ENCODE measurements at regions not wholly inside any gene's neighbourhood (a gene's known extent, or its start where the extent isn't known, plus 50 kb on each side); places are given as distances from the start of the nearest gene placed in this dataset.

DNA sequence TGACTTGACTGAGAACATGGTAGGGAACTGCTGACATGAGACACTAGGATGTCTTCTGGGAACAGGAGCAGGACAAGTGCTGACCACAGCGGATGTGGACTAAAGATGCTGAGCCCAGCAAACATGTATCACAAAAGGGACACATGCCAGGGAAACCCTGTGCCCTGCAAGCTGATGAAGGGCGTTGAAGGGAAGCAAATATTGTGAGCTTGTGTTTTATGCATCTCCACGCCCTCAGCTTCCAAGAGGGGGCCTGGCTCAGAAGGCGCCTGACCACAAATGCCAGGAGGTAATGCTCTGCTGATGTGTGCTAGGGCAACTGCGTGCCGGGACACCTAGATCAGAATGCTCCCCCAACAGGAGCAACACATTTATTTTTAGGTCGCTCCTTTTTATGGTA is 207.3 kb downstream of the CXCL12 start:
- Histone ChIP-seq H3K27ac (ENCODE audit: low read depth, low read length) (no peak overlapping the region), H3K9ac (ENCODE audit: low read length) (no peak overlapping the region), H2AFZ (ENCODE audit: low read depth, low read length, poor library complexity, severe bottlenecking) (no peak overlapping the region), H3K9me3 (ENCODE audit: control insufficient read depth in 1 of 2, insufficient read depth in 1 of 2, low read depth in 1 of 2, low read length in 2 of 2) (no peaks in the 10 kb centered on the region), H4K20me1 (ENCODE audit: insufficient read depth) (no peaks in the 10 kb centered on the region), H3K79me2 (ENCODE audit: insufficient read depth, low read length) (no peaks in the 10 kb centered on the region), H3K4me3 (replicated peaks in 1 of 2; ENCODE audit: low read depth in 1 of 2, low read length in 2 of 2) (no peak overlapping the region), H3K4me1 (ENCODE audit: control insufficient read depth in 1 of 2, insufficient read depth in 2 of 2, low read length in 2 of 2) (no peaks in the 10 kb centered on the region), H3K27me3 (ENCODE audit: insufficient read depth, low read length) (peaks cover 40% of the 10 kb centered on the region), H3K4me2 (ENCODE audit: low read length) (no peak overlapping the region), H3K36me3 (ENCODE audit: control insufficient read depth in 1 of 2, insufficient read depth in 2 of 2, low read length in 2 of 2) (no peaks in the 10 kb centered on the region), H3K9me2 (ENCODE audit: insufficient read depth) (no peaks in the 10 kb centered on the region)
- CTCF ChIA-PET = no interaction called here
- POLR2A ChIA-PET = no interaction called here
- intact Hi-C loops (cut with micrococcal nuclease) = no loop called here
- no peak for DNase-seq (ENCODE audit: low read depth, low spot score)
- no TSS peak for BruUV-seq (replicated peaks)
- RAD21 ChIA-PET (ENCODE audit: low non-redundant PET in 1 of 2, low total read pairs in 2 of 2, uncharacterized antibody in 2 of 2, unreplicated experiment in 2 of 2) = no interaction called here
- TF ChIP-seq CEBPB (IDR thresholded peaks at IDR 0.05; ENCODE audit: low read depth) = no peak
- TF ChIP-seq, protein P1, sequence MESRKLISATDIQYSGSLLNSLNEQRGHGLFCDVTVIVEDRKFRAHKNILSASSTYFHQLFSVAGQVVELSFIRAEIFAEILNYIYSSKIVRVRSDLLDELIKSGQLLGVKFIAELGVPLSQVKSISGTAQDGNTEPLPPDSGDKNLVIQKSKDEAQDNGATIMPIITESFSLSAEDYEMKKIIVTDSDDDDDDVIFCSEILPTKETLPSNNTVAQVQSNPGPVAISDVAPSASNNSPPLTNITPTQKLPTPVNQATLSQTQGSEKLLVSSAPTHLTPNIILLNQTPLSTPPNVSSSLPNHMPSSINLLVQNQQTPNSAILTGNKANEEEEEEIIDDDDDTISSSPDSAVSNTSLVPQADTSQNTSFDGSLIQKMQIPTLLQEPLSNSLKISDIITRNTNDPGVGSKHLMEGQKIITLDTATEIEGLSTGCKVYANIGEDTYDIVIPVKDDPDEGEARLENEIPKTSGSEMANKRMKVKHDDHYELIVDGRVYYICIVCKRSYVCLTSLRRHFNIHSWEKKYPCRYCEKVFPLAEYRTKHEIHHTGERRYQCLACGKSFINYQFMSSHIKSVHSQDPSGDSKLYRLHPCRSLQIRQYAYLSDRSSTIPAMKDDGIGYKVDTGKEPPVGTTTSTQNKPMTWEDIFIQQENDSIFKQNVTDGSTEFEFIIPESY (IDR thresholded peaks at IDR 0.05; ENCODE audit: extremely low read depth, insufficient replicate concordance, low read length) = no peak
- TF ChIP-seq, protein P2, sequence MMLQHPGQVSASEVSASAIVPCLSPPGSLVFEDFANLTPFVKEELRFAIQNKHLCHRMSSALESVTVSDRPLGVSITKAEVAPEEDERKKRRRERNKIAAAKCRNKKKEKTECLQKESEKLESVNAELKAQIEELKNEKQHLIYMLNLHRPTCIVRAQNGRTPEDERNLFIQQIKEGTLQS (IDR thresholded peaks at IDR 0.05) = no peak
- TF ChIP-seq SRF (IDR thresholded peaks at IDR 0.05; ENCODE audit: low read depth) = no peak
- TF ChIP-seq SIN3A (IDR thresholded peaks at IDR 0.05; ENCODE audit: low read depth) = no peak
- no peak for TF ChIP-seq FOSL1 (IDR thresholded peaks at IDR 0.05; ENCODE audit: low read depth)
- no peak for TF ChIP-seq ZNF274 (IDR thresholded peaks at IDR 0.05; ENCODE audit: low read depth, low read length)
- TF ChIP-seq EZH2 (IDR thresholded peaks at IDR 0.05) = no peak
- TF ChIP-seq TCF7L2 (IDR thresholded peaks at IDR 0.05; ENCODE audit: borderline replicate concordance, extremely low read depth, insufficient read depth, insufficient read length) = no peak
- TF ChIP-seq RAD21 (IDR thresholded peaks at IDR 0.05; ENCODE audit: low read depth) = no peak
- no peak for TF ChIP-seq POLR2A (IDR thresholded peaks at IDR 0.05; ENCODE audit: borderline replicate concordance, extremely low read depth, insufficient read depth, insufficient read length)
- TF ChIP-seq EGR1 (IDR thresholded peaks at IDR 0.05; ENCODE audit: low read depth) = no peak
- TF ChIP-seq, protein P3, sequence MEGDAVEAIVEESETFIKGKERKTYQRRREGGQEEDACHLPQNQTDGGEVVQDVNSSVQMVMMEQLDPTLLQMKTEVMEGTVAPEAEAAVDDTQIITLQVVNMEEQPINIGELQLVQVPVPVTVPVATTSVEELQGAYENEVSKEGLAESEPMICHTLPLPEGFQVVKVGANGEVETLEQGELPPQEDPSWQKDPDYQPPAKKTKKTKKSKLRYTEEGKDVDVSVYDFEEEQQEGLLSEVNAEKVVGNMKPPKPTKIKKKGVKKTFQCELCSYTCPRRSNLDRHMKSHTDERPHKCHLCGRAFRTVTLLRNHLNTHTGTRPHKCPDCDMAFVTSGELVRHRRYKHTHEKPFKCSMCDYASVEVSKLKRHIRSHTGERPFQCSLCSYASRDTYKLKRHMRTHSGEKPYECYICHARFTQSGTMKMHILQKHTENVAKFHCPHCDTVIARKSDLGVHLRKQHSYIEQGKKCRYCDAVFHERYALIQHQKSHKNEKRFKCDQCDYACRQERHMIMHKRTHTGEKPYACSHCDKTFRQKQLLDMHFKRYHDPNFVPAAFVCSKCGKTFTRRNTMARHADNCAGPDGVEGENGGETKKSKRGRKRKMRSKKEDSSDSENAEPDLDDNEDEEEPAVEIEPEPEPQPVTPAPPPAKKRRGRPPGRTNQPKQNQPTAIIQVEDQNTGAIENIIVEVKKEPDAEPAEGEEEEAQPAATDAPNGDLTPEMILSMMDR (IDR thresholded peaks at IDR 0.05 in 2 of 3, conservative IDR thresholded peaks at IDR 0.05 in 1 of 3; ENCODE audit: borderline replicate concordance in 1 of 3, insufficient read depth in 1 of 3, low read depth in 2 of 3, low read length in 2 of 3) = no peak
- TF ChIP-seq SP1 (IDR thresholded peaks at IDR 0.05; ENCODE audit: low read depth) = no peak
- ATAC-seq = no peak

Data from HCT116 (cell line).